Aorta (tissue), 5 donors: ENCODE measurements at regions not wholly inside any gene's neighbourhood (a gene's known extent, or its start where the extent isn't known, plus 50 kb on each side); places are given as distances from the start of the nearest gene placed in this dataset.
"Not testable (repeated sequence)": the region's sequence is repeated elsewhere in the genome, so short reads cannot be mapped to it uniquely, and the experiment has no call there.

Experiments
- ATAC-seq: fragments of 200-7000 bp; cut with Tn5 transposase; one replicate; pipeline ENCODE4 v1.9.1; 2022; ENCODE audit warnings: moderate library complexity; ENCODE audit not compliant: low FRiP score
- DNase-seq, 2 donors: peaks; one replicate each; pipeline ENCODE4 v3.0.0-alpha.2; 2020
- H3K27ac ChIP-seq, 2 donors: one replicate each; pipeline ENCODE4 v1.5.1; 2013; ENCODE audit warnings: low read length in 2 of 2, mild to moderate bottlenecking in 2 of 2, moderate library complexity in 2 of 2, control low read depth in 1 of 2, inconsistent platforms in 1 of 2, low read depth in 1 of 2
- H3K27me3 ChIP-seq, 2 donors: one replicate each; pipeline ENCODE4 v1.6.1; 2013; ENCODE audit warnings: control low read depth in 1 of 2, low read length in 1 of 2, mild to moderate bottlenecking in 1 of 2, moderate library complexity in 1 of 2; ENCODE audit not compliant: insufficient read depth in 2 of 2, control insufficient read depth in 1 of 2
- H3K36me3 ChIP-seq, 2 donors: one replicate each; pipeline ENCODE4 v1.6.1; 2013; ENCODE audit warnings: control low read depth in 1 of 2, low read length in 1 of 2, mild to moderate bottlenecking in 1 of 2; ENCODE audit not compliant: insufficient read depth in 2 of 2, control insufficient read depth in 1 of 2
- H3K4me1 ChIP-seq, 2 donors: one replicate each; pipeline ENCODE4 v1.6.1; 2013; ENCODE audit warnings: low read length in 2 of 2, control low read depth in 1 of 2, mild to moderate bottlenecking in 1 of 2, moderate library complexity in 1 of 2; ENCODE audit not compliant: insufficient read depth in 2 of 2, control insufficient read depth in 1 of 2
- H3K4me3 ChIP-seq, 2 donors: one replicate each; pipeline ENCODE4 v1.5.1; 2013; ENCODE audit warnings: low read length in 2 of 2, control low read depth in 1 of 2, mild to moderate bottlenecking in 1 of 2
- H3K9me3 ChIP-seq: one replicate; pipeline ENCODE4 v1.6.1; 2013; ENCODE audit warnings: mild to moderate bottlenecking, low read length; ENCODE audit not compliant: control insufficient read depth
- WGBS, 2 donors: extraction: QIAGEN DNeasy Blood & Tissue Kit; methylation state at CpG; one replicate each; pipeline ENCODE4 v1.1.7; 2013; 5-methylcytosine and 5-hydroxymethylcytosine counted together
- intact Hi-C, 2 donors: fragments of 100-400 bp; cut with DNase I; formaldehyde crosslinking; loops; one replicate each; pipeline versions ENCODE4 v1.14.2 to v1.15.0; 2022
- donor health status: healthy with polysubstance abuse.
- donor health status: Bipolar disorder and iron deficiency.
- donor health status: DM: no; HTN: no; CAD: no.
- donor health status: DM: no; HTN: no; CAD: no.
- donor health status: DM: yes; HTN: yes; CAD: no.

DNA sequence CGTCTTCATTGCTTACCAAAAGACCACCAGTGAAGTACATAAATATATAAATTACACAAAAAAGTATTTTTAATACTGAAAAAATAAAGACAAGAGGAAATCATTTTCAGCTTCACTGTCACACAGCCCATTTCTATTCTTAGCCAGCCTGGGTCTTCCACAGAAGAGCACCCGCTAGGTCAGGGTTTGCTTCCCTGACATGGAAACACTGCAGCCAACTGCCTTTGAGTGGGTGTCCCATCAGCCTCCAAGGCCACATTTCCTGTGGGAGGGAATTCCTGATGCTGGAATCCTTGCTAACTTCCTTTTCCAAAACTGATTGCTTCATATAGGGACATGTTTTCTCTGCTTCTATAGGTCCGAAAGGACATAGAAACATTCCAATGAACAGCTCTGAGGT, 137.8 kb upstream of the CAV2 start:
- no peak overlapping the region for H3K4me3 ChIP-seq
- H3K9me3 ChIP-seq = no peaks in the 10 kb centered on the region
- intact Hi-C loops = no loop called here
- WGBS, 2 donors = 81 to 92% methylated on average over 3 of the region's 3 CpGs
- DNase-seq (no peak), ATAC-seq (no peak)
- H3K27ac ChIP-seq = no peak overlapping the region
- no peaks in the 10 kb centered on the region for H3K36me3 ChIP-seq
- peaks cover 4 to 8% of the 10 kb centered on the region in 2 donors for H3K4me1 ChIP-seq
- no peaks in the 10 kb centered on the region for H3K27me3 ChIP-seq

DNA sequence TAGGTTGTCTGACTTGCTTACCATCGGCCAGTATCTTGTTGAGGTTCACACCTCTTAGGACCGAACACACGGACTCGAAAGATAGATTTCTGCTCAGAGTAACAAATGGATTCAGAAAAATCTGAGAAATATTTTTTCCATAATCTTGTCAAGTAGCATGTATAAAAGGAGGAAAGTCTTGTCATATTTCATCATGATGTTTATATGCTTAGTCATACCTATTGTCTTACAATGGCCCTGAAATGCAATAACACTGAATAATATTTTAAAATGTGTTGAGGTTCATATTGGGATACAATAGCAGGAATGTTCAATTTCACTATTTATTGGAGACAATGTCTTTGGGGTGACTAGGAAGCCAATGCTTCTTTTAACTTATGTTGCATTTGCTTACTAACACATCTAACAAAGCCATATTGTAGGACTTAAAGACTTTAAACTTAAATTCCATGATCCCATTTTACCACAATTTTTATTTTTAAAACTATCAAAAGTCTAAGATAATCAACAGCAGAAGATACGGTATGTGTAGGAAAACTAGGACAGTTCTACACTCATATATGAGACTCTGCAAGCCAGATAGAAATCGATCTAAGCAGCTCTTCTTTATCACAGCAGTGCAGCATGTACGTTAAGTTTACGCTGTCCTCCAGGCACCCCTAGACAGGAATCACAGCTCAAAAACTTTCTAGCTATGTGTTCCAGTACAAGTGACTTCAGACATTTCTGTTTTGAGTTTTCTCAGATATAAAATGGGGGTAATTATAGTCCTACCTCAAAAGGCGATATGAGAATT, 135.7 kb upstream of the CAV2 start:
- ATAC-seq = no peak
- DNase-seq = no peak
- H3K36me3 ChIP-seq = no peaks in the 10 kb centered on the region
- no peaks in the 10 kb centered on the region for H3K27me3 ChIP-seq
- H3K4me1 ChIP-seq = peaks cover 0 to 3% of the 10 kb centered on the region in 2 donors
- H3K4me3 ChIP-seq = no peak overlapping the region
- intact Hi-C loops = no loop called here
- H3K27ac ChIP-seq = no peak overlapping the region
- H3K9me3 ChIP-seq = no peaks in the 10 kb centered on the region
- WGBS, 2 donors = 97 to 98% methylated on average over 9 of the region's 9 CpGs

DNA sequence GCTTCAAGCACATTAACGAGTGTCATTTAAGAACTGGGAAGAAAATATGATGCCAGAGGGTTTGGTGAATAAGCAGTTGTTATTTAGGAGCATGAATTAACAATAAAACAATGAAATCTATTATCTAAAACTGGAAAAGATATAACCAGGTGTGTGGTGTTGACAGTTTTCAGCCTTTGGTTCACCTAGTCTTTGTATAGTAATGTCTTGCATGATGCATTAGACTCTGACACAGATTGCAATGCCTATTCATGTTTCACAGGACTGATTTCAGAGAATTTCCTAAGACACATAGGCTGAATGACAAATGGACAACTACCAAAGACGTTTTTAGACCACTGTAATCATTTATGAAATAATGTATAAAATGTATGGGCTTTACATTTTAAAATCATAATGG, 135.1 kb upstream of the CAV2 start:
- H3K4me1 ChIP-seq = peaks cover 0 to 3% of the 10 kb centered on the region in 2 donors
- H3K27me3 ChIP-seq = no peaks in the 10 kb centered on the region
- H3K9me3 ChIP-seq = no peaks in the 10 kb centered on the region
- no peak for ATAC-seq
- intact Hi-C loops = no loop called here
- H3K36me3 ChIP-seq = no peaks in the 10 kb centered on the region
- H3K4me3 ChIP-seq = no peak overlapping the region
- 94 to 96% methylated on average over 2 of the region's 2 CpGs for WGBS, 2 donors
- no peak for DNase-seq
- H3K27ac ChIP-seq = no peak overlapping the region

DNA sequence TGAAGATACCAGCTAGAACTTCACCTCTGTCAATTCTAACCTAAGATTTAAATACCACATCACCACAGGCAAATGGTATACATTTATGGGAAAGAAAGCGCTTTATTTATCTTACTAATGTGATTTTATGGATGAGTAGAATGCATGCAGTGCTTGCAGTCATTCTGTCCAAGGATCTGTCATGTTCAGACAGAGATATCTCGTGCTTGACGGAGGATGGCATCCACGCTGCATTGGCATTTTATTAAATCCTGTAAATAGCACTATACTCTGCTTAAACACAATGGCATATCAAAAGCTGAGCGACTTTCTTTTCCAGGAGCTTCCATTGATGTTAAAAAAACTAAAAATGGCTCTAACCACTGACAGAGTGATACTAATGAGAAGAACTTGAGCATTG, 133.7 kb upstream of the CAV2 start:
- no peaks in the 10 kb centered on the region for H3K36me3 ChIP-seq
- H3K27ac ChIP-seq = no peak overlapping the region
- H3K9me3 ChIP-seq = no peaks in the 10 kb centered on the region
- H3K4me1 ChIP-seq = peaks cover 0 to 3% of the 10 kb centered on the region in 2 donors
- H3K4me3 ChIP-seq = no peak overlapping the region
- no peaks in the 10 kb centered on the region for H3K27me3 ChIP-seq
- ATAC-seq = no peak
- intact Hi-C loops = no loop called here
- 78 to 90% methylated on average over 5 of the region's 5 CpGs for WGBS, 2 donors
- DNase-seq = no peak

DNA sequence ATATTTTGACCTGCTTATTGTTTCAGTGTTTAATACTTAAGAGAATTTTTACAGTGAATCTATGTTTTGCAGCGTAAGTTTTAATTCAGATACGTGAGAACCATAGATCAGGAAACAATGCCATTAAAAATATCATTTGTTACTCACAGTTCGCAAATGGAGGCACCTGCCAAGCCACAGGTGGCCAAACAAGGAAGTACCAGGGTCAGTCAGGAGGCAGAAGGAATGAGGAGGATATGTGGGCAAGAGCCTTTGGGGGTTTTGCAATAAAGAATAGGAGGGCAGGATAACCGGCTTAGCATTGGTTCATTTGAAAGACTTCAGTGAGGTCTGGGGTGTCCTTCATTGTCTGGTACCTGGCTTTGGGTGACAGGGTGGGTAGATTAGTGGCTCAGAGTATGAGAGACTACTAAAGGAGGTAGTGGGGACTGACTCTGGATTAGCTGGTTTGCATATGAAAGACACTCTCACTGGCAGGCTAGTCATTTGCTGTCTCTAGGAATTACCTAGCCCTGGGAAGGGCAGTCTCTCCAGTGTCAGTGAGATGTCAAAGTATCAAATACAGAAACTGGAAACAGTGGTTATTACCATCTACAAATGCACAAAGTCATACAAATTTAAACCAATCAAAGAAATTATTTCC, 132.2 kb upstream of the CAV2 start:
- no peak overlapping the region for H3K27ac ChIP-seq
- no peaks in the 10 kb centered on the region for H3K9me3 ChIP-seq
- H3K4me3 ChIP-seq = no peak overlapping the region
- DNase-seq = no peak
- H3K4me1 ChIP-seq = no peaks in the 10 kb centered on the region
- WGBS, 2 donors = 93 to 96% methylated on average over 4 of the region's 4 CpGs
- no peaks in the 10 kb centered on the region for H3K27me3 ChIP-seq
- H3K36me3 ChIP-seq = no peaks in the 10 kb centered on the region
- intact Hi-C loops = no loop called here
- no peak for ATAC-seq

DNA sequence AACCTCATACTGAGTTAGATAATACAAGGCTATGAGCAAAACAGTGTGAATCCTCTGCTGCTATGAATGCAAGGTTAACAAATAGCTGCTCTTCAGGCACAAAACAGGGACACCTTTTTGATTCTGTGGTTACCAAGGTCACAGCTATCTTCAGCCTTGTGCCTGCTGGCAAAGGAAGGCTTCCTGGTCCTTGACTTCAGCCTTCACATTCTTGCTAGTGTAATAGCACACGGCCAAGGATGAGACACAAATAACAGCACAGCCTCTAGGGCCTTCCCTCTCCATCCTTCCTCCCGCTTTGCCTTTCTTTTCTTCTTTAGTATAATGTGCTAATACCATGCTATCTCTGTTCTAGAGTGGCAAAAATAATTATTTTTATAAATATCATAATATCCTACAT, 130.6 kb upstream of the CAV2 start:
- H3K4me3 ChIP-seq = no peak overlapping the region
- intact Hi-C loops = no loop called here
- ATAC-seq (no peak), DNase-seq (no peak)
- H3K4me1 ChIP-seq = no peaks in the 10 kb centered on the region
- no peaks in the 10 kb centered on the region for H3K9me3 ChIP-seq
- no peaks in the 10 kb centered on the region for H3K27me3 ChIP-seq
- no peak overlapping the region for H3K27ac ChIP-seq
- WGBS, 2 donors = 71 to 85% methylated on average over 2 of the region's 2 CpGs
- H3K36me3 ChIP-seq = no peaks in the 10 kb centered on the region

DNA sequence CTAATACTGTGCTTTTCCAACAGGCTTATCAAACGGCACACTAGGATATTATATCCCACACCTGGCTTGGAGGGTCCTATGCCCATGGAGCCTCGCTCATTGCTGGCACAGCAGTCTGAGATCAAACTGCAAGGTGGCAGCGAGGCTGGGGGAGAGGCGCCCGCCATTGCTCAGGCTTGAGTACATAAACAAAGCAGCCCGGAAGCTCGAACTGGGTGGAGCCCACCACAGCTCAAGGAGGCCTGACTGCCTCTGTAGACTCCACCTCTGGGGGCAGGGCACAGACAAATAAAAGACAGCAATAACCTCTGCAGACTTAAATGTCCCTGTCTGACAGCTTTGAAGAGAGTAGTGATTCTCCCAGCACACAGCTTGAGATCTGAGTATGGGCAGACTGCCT, 128.0 kb upstream of the CAV2 start:
- H3K4me1 ChIP-seq, H3K27ac ChIP-seq, H3K36me3 ChIP-seq, ATAC-seq, H3K9me3 ChIP-seq, intact Hi-C loops, H3K4me3 ChIP-seq, DNase-seq, H3K27me3 ChIP-seq: not testable (repeated sequence)
- 96 to 97% methylated on average over 7 of the region's 7 CpGs for WGBS, 2 donors

DNA sequence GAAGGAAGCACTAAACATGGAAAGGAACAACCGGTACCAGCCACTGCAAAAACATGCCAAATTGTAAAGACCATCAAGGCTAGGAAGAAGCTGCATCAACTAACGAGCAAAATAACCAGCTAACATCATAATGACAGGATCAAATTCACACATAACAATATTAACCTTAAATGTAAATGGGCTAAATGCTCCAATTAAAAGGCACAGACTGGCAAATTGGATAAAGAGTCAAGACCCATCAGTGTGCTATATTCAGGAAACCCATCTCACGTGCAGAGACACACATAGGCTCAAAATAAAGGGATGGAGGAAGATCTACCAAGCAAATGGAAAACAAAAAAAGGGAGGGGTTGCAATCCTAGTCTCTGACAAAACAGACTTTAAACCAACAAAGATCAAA, 126.3 kb upstream of the CAV2 start:
- H3K4me3 ChIP-seq, intact Hi-C loops, ATAC-seq, H3K27ac ChIP-seq, H3K27me3 ChIP-seq, H3K4me1 ChIP-seq, H3K36me3 ChIP-seq, H3K9me3 ChIP-seq, DNase-seq: not testable (repeated sequence)
- 89% methylated on average over 1 of the region's 3 CpGs; no CpG with 5 or more reads in 1 of the 2 donors for WGBS, 2 donors

DNA sequence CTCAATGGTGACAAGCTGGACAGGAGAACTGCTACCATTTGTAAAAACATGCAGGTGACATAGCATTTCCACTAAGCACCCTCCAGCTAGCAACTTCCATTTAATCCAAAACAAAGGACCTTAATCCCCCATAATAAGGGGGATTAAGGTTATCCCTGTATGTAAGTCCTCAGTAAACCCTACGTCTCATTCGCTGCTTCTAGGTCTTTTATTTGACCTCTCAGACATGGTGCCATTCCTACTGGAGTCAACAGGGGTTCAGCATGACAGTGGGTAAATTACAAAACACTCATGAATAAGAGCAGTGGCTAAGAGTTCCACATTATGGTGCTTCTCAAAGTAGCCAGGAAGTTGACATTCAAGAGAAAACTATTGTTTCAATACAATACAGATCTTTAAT, 121.8 kb upstream of the CAV2 start:
- intact Hi-C loops = no loop called here
- Histone ChIP-seq H3K4me3 (no peak overlapping the region), H3K4me1 (peaks cover 0 to 3% of the 10 kb centered on the region in 2 donors), H3K27me3 (no peaks in the 10 kb centered on the region), H3K27ac (no peak overlapping the region), H3K9me3 (no peaks in the 10 kb centered on the region), H3K36me3 (no peaks in the 10 kb centered on the region)
- WGBS, 2 donors = 96 to 97% methylated on average over 2 of the region's 2 CpGs
- DNase-seq (no peak), ATAC-seq (no peak)
